ENCODE measurements at regions not wholly inside any gene's neighbourhood (a gene's known extent, or its start where the extent isn't known, plus 50 kb on each side); places are given as distances from the start of the nearest gene placed in this dataset.

- Histone ChIP-seq H3K27me3 (no peaks in the 10 kb centered on the region), H3K27ac (no peak overlapping the region), H3K4me1 (no peaks in the 10 kb centered on the region), H3K4me3 (no peak overlapping the region), H3K36me3 (no peaks in the 10 kb centered on the region), H3K9me3 (no peaks in the 10 kb centered on the region)
- TF ChIP-seq POLR2AphosphoS5 (IDR thresholded peaks at IDR 0.05; ENCODE audit: insufficient read depth in 1 of 2, low read depth in 1 of 2) = no peak
- TF ChIP-seq CTCF (IDR thresholded peaks at IDR 0.05) = no peak
- TF ChIP-seq POLR2A (IDR thresholded peaks at IDR 0.05) = no peak
- intact Hi-C loops (cut with DNase I) = no loop called here
- DNase-seq (ENCODE audit: extremely low spot score in 2 of 2) = peak; percentile 78 to 81
Measured at GRCh38 chr18:78607221-78607620, 372.4 kb upstream of the SALL3 start.

GRCh38 chr18:78607784-78608183 lies 371.8 kb upstream of the SALL3 start:
- intact Hi-C loops (cut with DNase I) = no loop called here
- no peak overlapping the region for H3K27ac ChIP-seq
- no peak overlapping the region for H3K4me3 ChIP-seq
- H3K27me3 ChIP-seq = no peaks in the 10 kb centered on the region
- peak in 1 of 2 donors; percentile 40 for DNase-seq (ENCODE audit: extremely low spot score in 2 of 2)
- TF ChIP-seq POLR2AphosphoS5 (IDR thresholded peaks at IDR 0.05; ENCODE audit: insufficient read depth in 1 of 2, low read depth in 1 of 2) (no peak), CTCF (IDR thresholded peaks at IDR 0.05) (no peak), POLR2A (IDR thresholded peaks at IDR 0.05) (no peak)
- no peaks in the 10 kb centered on the region for H3K36me3 ChIP-seq
- no peaks in the 10 kb centered on the region for H3K9me3 ChIP-seq
- no peaks in the 10 kb centered on the region for H3K4me1 ChIP-seq

GRCh38 chr18:78610179-78610578 lies 369.4 kb upstream of the SALL3 start:
- H3K4me3 ChIP-seq = no peak overlapping the region
- no peaks in the 10 kb centered on the region for H3K27me3 ChIP-seq
- H3K4me1 ChIP-seq = no peaks in the 10 kb centered on the region
- intact Hi-C loops (cut with DNase I) = no loop called here
- no peak overlapping the region for H3K27ac ChIP-seq
- peak in 1 of 2 donors; percentile 60 for DNase-seq (ENCODE audit: extremely low spot score in 2 of 2)
- no peaks in the 10 kb centered on the region for H3K9me3 ChIP-seq
- TF ChIP-seq CTCF (IDR thresholded peaks at IDR 0.05) = no peak
- TF ChIP-seq POLR2A (IDR thresholded peaks at IDR 0.05) = no peak
- no peak for TF ChIP-seq POLR2AphosphoS5 (IDR thresholded peaks at IDR 0.05; ENCODE audit: insufficient read depth in 1 of 2, low read depth in 1 of 2)
- no peaks in the 10 kb centered on the region for H3K36me3 ChIP-seq

- H3K27ac ChIP-seq = no peak overlapping the region
- H3K36me3 ChIP-seq = no peaks in the 10 kb centered on the region
- H3K27me3 ChIP-seq = no peaks in the 10 kb centered on the region
- DNase-seq (ENCODE audit: extremely low spot score in 2 of 2) = peak in 1 of 2 donors; percentile 77
- H3K9me3 ChIP-seq = no peaks in the 10 kb centered on the region
- no peak overlapping the region for H3K4me3 ChIP-seq
- H3K4me1 ChIP-seq = no peaks in the 10 kb centered on the region
- TF ChIP-seq POLR2AphosphoS5 (IDR thresholded peaks at IDR 0.05; ENCODE audit: insufficient read depth in 1 of 2, low read depth in 1 of 2) (no peak), POLR2A (IDR thresholded peaks at IDR 0.05) (no peak), CTCF (IDR thresholded peaks at IDR 0.05) (no peak)
- intact Hi-C loops (cut with DNase I) = no loop called here
Measured at GRCh38 chr18:78611201-78611800, 368.3 kb upstream of the SALL3 start.

GRCh38 chr18:78611869-78612268 lies 367.7 kb upstream of the SALL3 start:
- H3K4me3 ChIP-seq = no peak overlapping the region
- intact Hi-C loops (cut with DNase I) = no loop called here
- TF ChIP-seq POLR2A (IDR thresholded peaks at IDR 0.05) (no peak), POLR2AphosphoS5 (IDR thresholded peaks at IDR 0.05; ENCODE audit: insufficient read depth in 1 of 2, low read depth in 1 of 2) (no peak), CTCF (IDR thresholded peaks at IDR 0.05) (no peak)

More at GRCh38 chr18:78611869-78612268, 367.7 kb upstream of the SALL3 start:
- Histone ChIP-seq H3K4me1 (no peaks in the 10 kb centered on the region), H3K27ac (no peak overlapping the region), H3K36me3 (no peaks in the 10 kb centered on the region), H3K27me3 (no peaks in the 10 kb centered on the region), H3K9me3 (no peaks in the 10 kb centered on the region)
- DNase-seq (ENCODE audit: extremely low spot score in 2 of 2) = peak; percentile 11 to 58

Measured in vagina (tissue), 2 donors.